ENCODE measurements at regions not wholly inside any gene's neighbourhood (a gene's known extent, or its start where the extent isn't known, plus 50 kb on each side); places are given as distances from the start of the nearest gene placed in this dataset.

- TF ChIP-seq CTCF (IDR thresholded peaks at IDR 0.05; ENCODE audit: insufficient read depth, low read depth, low read length) (no peak), EZH2 (IDR thresholded peaks at IDR 0.05; ENCODE audit: insufficient read depth, low read length) (no peak)
Observed at GRCh38 chr6:139642346-139642745, 267.9 kb upstream of the CITED2 start.
